Endothelial cell of umbilical vein (primary cell): ENCODE measurements at regions not wholly inside any gene's neighbourhood (a gene's known extent, or its start where the extent isn't known, plus 50 kb on each side); places are given as distances from the start of the nearest gene placed in this dataset.

ENCODE experiments used
- BruUV-seq: library from RNA; stranded (reverse); fragments of 400-500 nt; replicated peaks from 2 replicates; lab custom pipeline; 2021; lab: Mats Ljungman, UMichigan
- CTCF ChIA-PET: fragments of 300-600, 350-600 bp; sonication (Branson Sonifier 250); formaldehyde crosslinking; loops from one replicate; lab custom pipeline; 2021; ENCODE audit warnings: antibody characterized with exemption, inconsistent platforms; lab: Charles Lee
- POLR2A ChIA-PET: fragments of 300-600, 350-600 bp; sonication (Branson Sonifier 250); formaldehyde crosslinking; loops from one replicate; lab custom pipeline; 2021; ENCODE audit warnings: antibody characterized with exemption, inconsistent platforms; lab: Charles Lee
- DNase-seq: peaks from one replicate; pipeline ENCODE4 v3.0.0-alpha.2; 2011; ENCODE audit warnings: low read depth, low spot score
- FAIRE-seq: peaks from 2 replicates; lab custom pipeline; 2011; peaks lifted over from hg19 to GRCh38; lab: Jason Lieb, UNC
- H2AFZ ChIP-seq: 2 replicates; pipeline ENCODE4 v1.6.0; 2012; ENCODE audit warnings: low read depth, low read length, control low read depth, inconsistent platforms
- H3K27ac ChIP-seq: 2 replicates; pipeline ENCODE4 v1.5.1; 2011; ENCODE audit warnings: low read depth, mild to moderate bottlenecking, control low read depth, low read length, moderate library complexity; ENCODE audit not compliant: insufficient read depth
- H3K27me3 ChIP-seq, 2 experiments: 2 replicates each; pipeline versions ENCODE4 v1.6.0 to v1.6.1; 2011; ENCODE audit warnings: low read length in 2 of 2, mixed read lengths in 1 of 2; ENCODE audit not compliant: control insufficient read depth in 2 of 2, insufficient read depth in 2 of 2
- H3K36me3 ChIP-seq, 2 experiments: 2 replicates in 1 of 2; 3 replicates in 1 of 2; pipeline ENCODE4 v1.5.1; 2011; ENCODE audit warnings: low read length in 2 of 2, mild to moderate bottlenecking in 1 of 2, moderate library complexity in 1 of 2; ENCODE audit not compliant: control insufficient read depth in 2 of 2, insufficient read depth in 2 of 2; ENCODE audit errors: extremely low read depth in 1 of 2
- H3K4me1 ChIP-seq: 3 replicates; pipeline ENCODE4 v1.5.1; 2011; ENCODE audit warnings: mild to moderate bottlenecking, low read length; ENCODE audit not compliant: control insufficient read depth, insufficient read depth; ENCODE audit errors: extremely low read depth
- H3K4me2 ChIP-seq: 2 replicates; pipeline ENCODE4 v1.6.1; 2011; ENCODE audit warnings: low read length, control low read depth, mixed read lengths; ENCODE audit not compliant: insufficient read depth
- H3K4me3 ChIP-seq, 3 experiments: fragments of 200-600 bp in 1 of 3; sonication (generic), shearing (Covaris generic) in 1 of 3; replicated peaks in 1 of 3; 2 replicates each; pipeline ENCODE4 v1.5.1; 2011 to 2016; ENCODE audit warnings: control low read depth in 3 of 3, low read length in 3 of 3, mild to moderate bottlenecking in 2 of 3, inconsistent platforms in 1 of 3, low read depth in 1 of 3, moderate library complexity in 1 of 3; ENCODE audit not compliant: insufficient read depth in 1 of 3
- H3K79me2 ChIP-seq: 2 replicates; pipeline ENCODE4 v1.6.0; 2012; ENCODE audit warnings: low read length, inconsistent platforms; ENCODE audit not compliant: control insufficient read depth, insufficient read depth
- H3K9ac ChIP-seq: replicated peaks from 2 replicates; pipeline ENCODE3; 2011; ENCODE audit warnings: low read length, control low read depth; ENCODE audit not compliant: insufficient read depth; ENCODE audit errors: extremely low read depth
- H3K9me1 ChIP-seq: replicated peaks from 3 replicates; pipeline ENCODE4 v1.6.0; 2011; ENCODE audit warnings: mild to moderate bottlenecking, low read length; ENCODE audit not compliant: control insufficient read depth, insufficient read depth; ENCODE audit errors: extremely low read depth
- H3K9me3 ChIP-seq: replicated peaks from 2 replicates; pipeline ENCODE4 v1.5.1; 2012; ENCODE audit warnings: low read length, inconsistent platforms; ENCODE audit not compliant: control insufficient read depth, insufficient read depth
- H4K20me1 ChIP-seq: replicated peaks from 2 replicates; pipeline ENCODE3; 2011; ENCODE audit warnings: mild to moderate bottlenecking, low read length; ENCODE audit not compliant: control insufficient read depth, insufficient read depth; ENCODE audit errors: extremely low read depth
- CTCF ChIP-seq, 2 donors: IDR thresholded peaks; 1 replicate in 1 of 2; 2 replicates in 1 of 2; pipeline ENCODE4 v1.5.1; 2011; ENCODE audit warnings: low read length in 2 of 2, mild to moderate bottlenecking in 2 of 2, moderate library complexity in 2 of 2, control low read depth in 1 of 2, inconsistent platforms in 1 of 2, low read depth in 1 of 2; ENCODE audit not compliant: insufficient read depth in 1 of 2; ENCODE audit errors: extremely low read depth in 1 of 2
- EZH2 ChIP-seq: IDR thresholded peaks from 2 replicates; pipeline ENCODE4 v1.6.1; 2012; ENCODE audit warnings: borderline replicate concordance, low read depth, mild to moderate bottlenecking, moderate library complexity, low read length, inconsistent platforms; ENCODE audit not compliant: severe bottlenecking
- FOS ChIP-seq: IDR thresholded peaks from 2 replicates; pipeline ENCODE4 v1.6.1; 2011; ENCODE audit warnings: mild to moderate bottlenecking, low read length, moderate library complexity, borderline replicate concordance; ENCODE audit not compliant: insufficient read depth
- GATA2 ChIP-seq: IDR thresholded peaks from 2 replicates; pipeline ENCODE4 v1.7.0; 2011; ENCODE audit warnings: low read depth, mild to moderate bottlenecking, moderate library complexity, mixed read lengths, low read length; ENCODE audit not compliant: insufficient read length, insufficient read depth
- JUN ChIP-seq: IDR thresholded peaks from 2 replicates; pipeline ENCODE4 v1.6.1; 2011; ENCODE audit warnings: borderline replicate concordance, low read depth; ENCODE audit not compliant: insufficient read length, insufficient read depth
- MAX ChIP-seq: IDR thresholded peaks from 2 replicates; pipeline ENCODE4 v1.6.1; 2011; ENCODE audit not compliant: insufficient read depth, insufficient read length
- MYC ChIP-seq: IDR thresholded peaks from one replicate; pipeline ENCODE4 v1.6.1; 2011; ENCODE audit warnings: mild to moderate bottlenecking, low read depth, low read length
- POLR2A ChIP-seq: IDR thresholded peaks from 2 replicates; pipeline ENCODE4 v1.6.1; 2012; ENCODE audit warnings: low read depth, mild to moderate bottlenecking, control low read depth, low read length
- POLR2AphosphoS5 ChIP-seq: IDR thresholded peaks from 2 replicates; pipeline ENCODE4 v1.6.1; 2012; ENCODE audit warnings: low read depth, mild to moderate bottlenecking, control low read depth, low read length, moderate library complexity; ENCODE audit not compliant: insufficient read depth
- dilution Hi-C: fragments of 300-500 bp; cut with MboI; formaldehyde crosslinking; loops from one replicate; pipeline ENCODE4 v1.15.0; 2019; ENCODE audit warnings: low sequenced_read_pairs; ENCODE audit not compliant: extremely low pct_ligation_motif_present
- intact Hi-C: fragments of 100-400 bp; cut with micrococcal nuclease; formaldehyde crosslinking; loops from one replicate; pipeline ENCODE4 v1.10.0; 2022

GRCh38 chr5:42887575-42887974 lies 75.9 kb upstream of the SELENOP start:
- ChIA-PET CTCF (interaction anchor here (1.1 to 2.9 kb wide), 3 partner anchors 8 to 464 kb away, joined by 5 to 27 read pairs (median 15); partner anchors contain the start of gene GHR), POLR2A (interaction anchor here (0.6 kb wide), 1 partner anchor 15 kb away, joined by 13 read pairs; no protein-coding TSS in a partner anchor)
- no peak overlapping the region for H3K27ac ChIP-seq
- no peaks in the 10 kb centered on the region for H3K9me1 ChIP-seq
- dilution Hi-C loops (no loop called here), intact Hi-C loops (loop anchor here (5.0 kb wide), 4 partner anchors 120 to 880 kb away; no protein-coding TSS in a partner anchor)
- no peak overlapping the region for H2AFZ ChIP-seq
- H3K9me3 ChIP-seq, result no peaks in the 10 kb centered on the region
- DNase-seq, result no peak
- no peaks in the 10 kb centered on the region for H3K4me1 ChIP-seq
- no peaks in the 10 kb centered on the region for H3K79me2 ChIP-seq
- no peak overlapping the region for H3K9ac ChIP-seq
- peaks cover 10 to 19% of the 10 kb centered on the region in 2 experiments for H3K27me3 ChIP-seq
- no peaks in the 10 kb centered on the region for H4K20me1 ChIP-seq
- no peak for FAIRE-seq
- no TSS peak for BruUV-seq
- H3K4me3 ChIP-seq, result no peak overlapping the region
- TF ChIP-seq MYC (no peak), POLR2A (no peak), GATA2 (no peak), JUN (no peak), EZH2 (no peak), MAX (no peak), POLR2AphosphoS5 (no peak), FOS (no peak), CTCF (IDR thresholded peaks at IDR 0.05; ENCODE audit: extremely low read depth in 1 of 2, insufficient read depth in 1 of 2, low read depth in 1 of 2, low read length in 2 of 2) (no peak)
- H3K4me2 ChIP-seq, result no peak overlapping the region
- H3K36me3 ChIP-seq, result no peaks in the 10 kb centered on the region
